Transverse colon (tissue), 4 donors: ENCODE measurements at regions not wholly inside any gene's neighbourhood (a gene's known extent, or its start where the extent isn't known, plus 50 kb on each side); places are given as distances from the start of the nearest gene placed in this dataset.

Source experiments
- POLR2AphosphoS5 ChIP-seq, 3 donors: sonication (generic); formaldehyde crosslinking; IDR thresholded peaks; one replicate each; pipeline ENCODE4 v1.6.1; 2016; ENCODE audit warnings: antibody characterized with exemption in 3 of 3
- TF ChIP-seq, protein P1 (sequence below), 5 experiments: fragments of 200-600 bp in 3 of 5; fragments of 450-650 bp in 2 of 5; sonication (generic) in 3 of 5; IDR thresholded peaks; 1 replicate in 2 of 5; 2 replicates in 3 of 5; pipeline ENCODE4 v1.5.1; 2016 to 2017; ENCODE audit warnings: antibody characterized with exemption in 5 of 5, inconsistent platforms in 3 of 5, mild to moderate bottlenecking in 2 of 5, moderate library complexity in 1 of 5

DNA sequence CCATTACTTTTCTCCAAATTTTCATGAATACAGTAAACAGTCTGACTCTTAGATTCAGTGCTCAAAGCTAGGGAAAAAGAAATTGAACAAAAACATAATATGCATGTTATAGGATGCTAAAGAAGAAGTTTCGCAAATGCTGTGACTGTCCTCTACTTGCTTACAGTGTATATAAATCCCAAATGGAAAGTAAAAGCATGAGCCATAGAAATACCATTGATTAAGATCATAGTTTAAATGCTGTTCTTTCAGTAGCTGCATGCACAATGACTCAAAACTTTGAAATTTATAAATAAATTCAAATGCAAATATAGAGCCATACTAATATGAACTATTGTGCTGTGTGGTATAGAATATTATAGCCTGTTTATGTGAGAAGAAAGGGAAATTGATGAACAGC is 1113.9 kb upstream of the ACVR2A start:
- TF ChIP-seq, protein P1, sequence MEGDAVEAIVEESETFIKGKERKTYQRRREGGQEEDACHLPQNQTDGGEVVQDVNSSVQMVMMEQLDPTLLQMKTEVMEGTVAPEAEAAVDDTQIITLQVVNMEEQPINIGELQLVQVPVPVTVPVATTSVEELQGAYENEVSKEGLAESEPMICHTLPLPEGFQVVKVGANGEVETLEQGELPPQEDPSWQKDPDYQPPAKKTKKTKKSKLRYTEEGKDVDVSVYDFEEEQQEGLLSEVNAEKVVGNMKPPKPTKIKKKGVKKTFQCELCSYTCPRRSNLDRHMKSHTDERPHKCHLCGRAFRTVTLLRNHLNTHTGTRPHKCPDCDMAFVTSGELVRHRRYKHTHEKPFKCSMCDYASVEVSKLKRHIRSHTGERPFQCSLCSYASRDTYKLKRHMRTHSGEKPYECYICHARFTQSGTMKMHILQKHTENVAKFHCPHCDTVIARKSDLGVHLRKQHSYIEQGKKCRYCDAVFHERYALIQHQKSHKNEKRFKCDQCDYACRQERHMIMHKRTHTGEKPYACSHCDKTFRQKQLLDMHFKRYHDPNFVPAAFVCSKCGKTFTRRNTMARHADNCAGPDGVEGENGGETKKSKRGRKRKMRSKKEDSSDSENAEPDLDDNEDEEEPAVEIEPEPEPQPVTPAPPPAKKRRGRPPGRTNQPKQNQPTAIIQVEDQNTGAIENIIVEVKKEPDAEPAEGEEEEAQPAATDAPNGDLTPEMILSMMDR (IDR thresholded peaks at IDR 0.05): no peak
- no peak for TF ChIP-seq POLR2AphosphoS5 (IDR thresholded peaks at IDR 0.05)
